ENCODE measurements at regions not wholly inside any gene's neighbourhood (a gene's known extent, or its start where the extent isn't known, plus 50 kb on each side); places are given as distances from the start of the nearest gene placed in this dataset.
"Not testable (repeated sequence)": the region's sequence is repeated elsewhere in the genome, so short reads cannot be mapped to it uniquely, and the experiment has no call there.

DNA sequence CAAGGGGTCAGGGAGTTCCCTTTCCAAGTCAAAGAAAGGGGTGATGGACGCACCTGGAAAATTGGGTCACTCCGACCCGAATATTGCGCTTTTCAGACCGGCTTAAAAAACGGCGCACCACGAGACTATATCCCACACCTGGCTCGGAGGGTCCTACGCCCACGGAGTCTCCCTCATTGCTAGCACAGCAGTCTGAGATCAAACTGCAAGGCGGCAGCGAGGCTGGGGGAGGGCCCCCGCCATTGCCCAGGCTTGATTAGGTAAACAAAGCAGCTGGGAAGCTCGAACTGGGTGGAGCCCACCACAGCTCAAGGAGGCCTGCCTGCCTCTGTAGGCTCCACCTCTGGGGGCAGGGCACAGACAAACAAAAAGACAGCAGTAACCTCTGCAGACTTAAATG, 1150.5 kb downstream of the HACE1 start:
- TF ChIP-seq, protein P1, sequence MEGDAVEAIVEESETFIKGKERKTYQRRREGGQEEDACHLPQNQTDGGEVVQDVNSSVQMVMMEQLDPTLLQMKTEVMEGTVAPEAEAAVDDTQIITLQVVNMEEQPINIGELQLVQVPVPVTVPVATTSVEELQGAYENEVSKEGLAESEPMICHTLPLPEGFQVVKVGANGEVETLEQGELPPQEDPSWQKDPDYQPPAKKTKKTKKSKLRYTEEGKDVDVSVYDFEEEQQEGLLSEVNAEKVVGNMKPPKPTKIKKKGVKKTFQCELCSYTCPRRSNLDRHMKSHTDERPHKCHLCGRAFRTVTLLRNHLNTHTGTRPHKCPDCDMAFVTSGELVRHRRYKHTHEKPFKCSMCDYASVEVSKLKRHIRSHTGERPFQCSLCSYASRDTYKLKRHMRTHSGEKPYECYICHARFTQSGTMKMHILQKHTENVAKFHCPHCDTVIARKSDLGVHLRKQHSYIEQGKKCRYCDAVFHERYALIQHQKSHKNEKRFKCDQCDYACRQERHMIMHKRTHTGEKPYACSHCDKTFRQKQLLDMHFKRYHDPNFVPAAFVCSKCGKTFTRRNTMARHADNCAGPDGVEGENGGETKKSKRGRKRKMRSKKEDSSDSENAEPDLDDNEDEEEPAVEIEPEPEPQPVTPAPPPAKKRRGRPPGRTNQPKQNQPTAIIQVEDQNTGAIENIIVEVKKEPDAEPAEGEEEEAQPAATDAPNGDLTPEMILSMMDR (CRISPR knock-in tag; IDR thresholded peaks at IDR 0.05) = not testable (repeated sequence)
- TF ChIP-seq, protein P2, sequence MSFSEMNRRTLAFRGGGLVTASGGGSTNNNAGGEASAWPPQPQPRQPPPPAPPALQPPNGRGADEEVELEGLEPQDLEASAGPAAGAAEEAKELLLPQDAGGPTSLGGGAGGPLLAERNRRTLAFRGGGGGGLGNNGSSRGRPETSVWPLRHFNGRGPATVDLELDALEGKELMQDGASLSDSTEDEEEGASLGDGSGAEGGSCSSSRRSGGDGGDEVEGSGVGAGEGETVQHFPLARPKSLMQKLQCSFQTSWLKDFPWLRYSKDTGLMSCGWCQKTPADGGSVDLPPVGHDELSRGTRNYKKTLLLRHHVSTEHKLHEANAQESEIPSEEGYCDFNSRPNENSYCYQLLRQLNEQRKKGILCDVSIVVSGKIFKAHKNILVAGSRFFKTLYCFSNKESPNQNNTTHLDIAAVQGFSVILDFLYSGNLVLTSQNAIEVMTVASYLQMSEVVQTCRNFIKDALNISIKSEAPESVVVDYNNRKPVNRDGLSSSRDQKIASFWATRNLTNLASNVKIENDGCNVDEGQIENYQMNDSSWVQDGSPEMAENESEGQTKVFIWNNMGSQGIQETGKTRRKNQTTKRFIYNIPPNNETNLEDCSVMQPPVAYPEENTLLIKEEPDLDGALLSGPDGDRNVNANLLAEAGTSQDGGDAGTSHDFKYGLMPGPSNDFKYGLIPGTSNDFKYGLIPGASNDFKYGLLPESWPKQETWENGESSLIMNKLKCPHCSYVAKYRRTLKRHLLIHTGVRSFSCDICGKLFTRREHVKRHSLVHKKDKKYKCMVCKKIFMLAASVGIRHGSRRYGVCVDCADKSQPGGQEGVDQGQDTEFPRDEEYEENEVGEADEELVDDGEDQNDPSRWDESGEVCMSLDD (CRISPR knock-in tag; IDR thresholded peaks at IDR 0.05; ENCODE audit: borderline replicate concordance) = not testable (repeated sequence)
- TF ChIP-seq, protein P3, sequence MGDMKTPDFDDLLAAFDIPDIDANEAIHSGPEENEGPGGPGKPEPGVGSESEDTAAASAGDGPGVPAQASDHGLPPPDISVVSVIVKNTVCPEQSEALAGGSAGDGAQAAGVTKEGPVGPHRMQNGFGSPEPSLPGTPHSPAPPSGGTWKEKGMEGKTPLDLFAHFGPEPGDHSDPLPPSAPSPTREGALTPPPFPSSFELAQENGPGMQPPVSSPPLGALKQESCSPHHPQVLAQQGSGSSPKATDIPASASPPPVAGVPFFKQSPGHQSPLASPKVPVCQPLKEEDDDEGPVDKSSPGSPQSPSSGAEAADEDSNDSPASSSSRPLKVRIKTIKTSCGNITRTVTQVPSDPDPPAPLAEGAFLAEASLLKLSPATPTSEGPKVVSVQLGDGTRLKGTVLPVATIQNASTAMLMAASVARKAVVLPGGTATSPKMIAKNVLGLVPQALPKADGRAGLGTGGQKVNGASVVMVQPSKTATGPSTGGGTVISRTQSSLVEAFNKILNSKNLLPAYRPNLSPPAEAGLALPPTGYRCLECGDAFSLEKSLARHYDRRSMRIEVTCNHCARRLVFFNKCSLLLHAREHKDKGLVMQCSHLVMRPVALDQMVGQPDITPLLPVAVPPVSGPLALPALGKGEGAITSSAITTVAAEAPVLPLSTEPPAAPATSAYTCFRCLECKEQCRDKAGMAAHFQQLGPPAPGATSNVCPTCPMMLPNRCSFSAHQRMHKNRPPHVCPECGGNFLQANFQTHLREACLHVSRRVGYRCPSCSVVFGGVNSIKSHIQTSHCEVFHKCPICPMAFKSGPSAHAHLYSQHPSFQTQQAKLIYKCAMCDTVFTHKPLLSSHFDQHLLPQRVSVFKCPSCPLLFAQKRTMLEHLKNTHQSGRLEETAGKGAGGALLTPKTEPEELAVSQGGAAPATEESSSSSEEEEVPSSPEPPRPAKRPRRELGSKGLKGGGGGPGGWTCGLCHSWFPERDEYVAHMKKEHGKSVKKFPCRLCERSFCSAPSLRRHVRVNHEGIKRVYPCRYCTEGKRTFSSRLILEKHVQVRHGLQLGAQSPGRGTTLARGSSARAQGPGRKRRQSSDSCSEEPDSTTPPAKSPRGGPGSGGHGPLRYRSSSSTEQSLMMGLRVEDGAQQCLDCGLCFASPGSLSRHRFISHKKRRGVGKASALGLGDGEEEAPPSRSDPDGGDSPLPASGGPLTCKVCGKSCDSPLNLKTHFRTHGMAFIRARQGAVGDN (CRISPR knock-in tag; IDR thresholded peaks at IDR 0.05) = not testable (repeated sequence)
- not testable (repeated sequence) for TF ChIP-seq TARDBP (CRISPR knock-in tag; IDR thresholded peaks at IDR 0.05); POLR2G (IDR thresholded peaks at IDR 0.05; ENCODE audit: low read depth, low read length); EZH2 (conservative IDR thresholded peaks at IDR 0.05; ENCODE audit: low read depth, low read length); ZNF816 (CRISPR knock-in tag; IDR thresholded peaks at IDR 0.05; ENCODE audit: borderline replicate concordance); ZFX (CRISPR knock-in tag; IDR thresholded peaks at IDR 0.05; ENCODE audit: low read depth); POLR2AphosphoS2 (IDR thresholded peaks at IDR 0.05; ENCODE audit: low read depth, low read length); POLR2A (IDR thresholded peaks at IDR 0.05; ENCODE audit: insufficient read depth in 1 of 2, low read depth in 2 of 2, low read length in 2 of 2)

Data from HepG2 (cell line).